Activated CD4-positive, alpha-beta T cell treated with anti-CD3 and anti-CD28 coated beads, Interleukin-2, amount 50 U/mL, for 1 hour (primary cell): ENCODE measurements at regions not wholly inside any gene's neighbourhood (a gene's known extent, or its start where the extent isn't known, plus 50 kb on each side); places are given as distances from the start of the nearest gene placed in this dataset.
"Not testable (repeated sequence)": the region's sequence is repeated elsewhere in the genome, so short reads cannot be mapped to it uniquely, and the experiment has no call there.

Experiments used
- DNase-seq: peaks from one replicate; pipeline ENCODE4 v3.0.0-alpha.2; 2020

GRCh38 chr18:76307293-76307690 lies 187.8 kb downstream of the ZNF516 start:
- DNase-seq = no peak

GRCh38 chr18:76306685-76307292 lies 188.3 kb downstream of the ZNF516 start:
- DNase-seq = no peak

- DNase-seq = no peak
Observed at GRCh38 chr18:76285866-76286265, 209.2 kb downstream of the ZNF516 start.

- DNase-seq = no peak
Observed at GRCh38 chr18:76281565-76281964, 213.5 kb downstream of the ZNF516 start.

- DNase-seq = no peak
Observed at GRCh38 chr18:76277801-76278200, 217.2 kb downstream of the ZNF516 start.

GRCh38 chr18:76275727-76276313 lies 219.2 kb downstream of the ZNF516 start:
- DNase-seq = no peak

- no peak for DNase-seq
Observed at GRCh38 chr18:76274468-76275289, 220.4 kb downstream of the ZNF516 start.

- no peak for DNase-seq
Observed at GRCh38 chr18:76273956-76274355, 221.1 kb downstream of the ZNF516 start.

GRCh38 chr18:76273036-76273545 lies 222.0 kb downstream of the ZNF516 start:
- DNase-seq = no peak

- DNase-seq = not testable (repeated sequence)
Observed at GRCh38 chr18:76267423-76267822, 227.6 kb downstream of the ZNF516 start.

GRCh38 chr18:76266236-76266991 lies 228.6 kb downstream of the ZNF516 start:
- no peak for DNase-seq

GRCh38 chr18:76265497-76266235 lies 229.4 kb downstream of the ZNF516 start:
- DNase-seq = no peak

GRCh38 chr18:76264876-76265250 lies 230.2 kb downstream of the ZNF516 start:
- no peak for DNase-seq

GRCh38 chr18:76264198-76264875 lies 230.7 kb downstream of the ZNF516 start:
- DNase-seq = no peak

GRCh38 chr18:76263046-76264005 lies 231.7 kb downstream of the ZNF516 start:
- DNase-seq = no peak

GRCh38 chr18:76260941-76261472 lies 234.0 kb downstream of the ZNF516 start:
- no peak for DNase-seq

GRCh38 chr18:76259711-76260110 lies 235.3 kb downstream of the ZNF516 start:
- DNase-seq = no peak

GRCh38 chr18:76259096-76259495 lies 235.9 kb downstream of the ZNF516 start:
- no peak for DNase-seq

GRCh38 chr18:76258209-76258608 lies 236.8 kb downstream of the ZNF516 start:
- no peak for DNase-seq

- DNase-seq = no peak
Observed at GRCh38 chr18:76255070-76255683, 239.9 kb downstream of the ZNF516 start.
